Body of pancreas (tissue), 4 donors: ENCODE measurements at regions not wholly inside any gene's neighbourhood (a gene's known extent, or its start where the extent isn't known, plus 50 kb on each side); places are given as distances from the start of the nearest gene placed in this dataset.
"Not testable (repeated sequence)": the region's sequence is repeated elsewhere in the genome, so short reads cannot be mapped to it uniquely, and the experiment has no call there.

ENCODE experiments used
- POLR2A ChIP-seq, 3 donors: fragments of 450-650 bp; IDR thresholded peaks; one replicate each; pipeline ENCODE4 v1.6.1; 2016; ENCODE audit warnings: antibody characterized with exemption in 3 of 3, mild to moderate bottlenecking in 2 of 3
- TF ChIP-seq, protein P1 (sequence below), 7 experiments: fragments of 450-650 bp in 4 of 7; fragments of 200-600 bp in 3 of 7; sonication (generic) in 3 of 7; IDR thresholded peaks; one replicate each; pipeline ENCODE4 v1.5.1; 2016 to 2019; ENCODE audit warnings: antibody characterized with exemption in 7 of 7

DNA sequence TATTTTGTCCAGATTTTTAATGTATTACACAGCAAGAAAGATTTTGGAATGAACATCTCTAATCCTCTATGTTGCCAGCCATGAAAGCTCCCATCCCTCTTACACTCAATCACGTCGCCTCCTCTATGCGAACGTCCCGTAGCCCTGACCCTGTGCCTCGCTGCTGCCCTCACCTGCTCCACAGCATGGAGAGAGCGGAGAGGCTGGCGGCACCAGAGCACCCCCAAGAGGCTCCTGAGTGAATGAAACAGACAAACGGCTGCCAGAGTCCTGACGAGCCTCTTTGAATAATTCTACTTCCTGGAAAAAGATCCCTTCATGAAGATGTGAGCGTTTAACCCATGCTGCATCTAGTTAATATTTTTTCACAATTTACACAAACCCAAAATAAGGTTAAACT lies 111.1 kb downstream of the GOLGA6L6 start:
- TF ChIP-seq, protein P1, sequence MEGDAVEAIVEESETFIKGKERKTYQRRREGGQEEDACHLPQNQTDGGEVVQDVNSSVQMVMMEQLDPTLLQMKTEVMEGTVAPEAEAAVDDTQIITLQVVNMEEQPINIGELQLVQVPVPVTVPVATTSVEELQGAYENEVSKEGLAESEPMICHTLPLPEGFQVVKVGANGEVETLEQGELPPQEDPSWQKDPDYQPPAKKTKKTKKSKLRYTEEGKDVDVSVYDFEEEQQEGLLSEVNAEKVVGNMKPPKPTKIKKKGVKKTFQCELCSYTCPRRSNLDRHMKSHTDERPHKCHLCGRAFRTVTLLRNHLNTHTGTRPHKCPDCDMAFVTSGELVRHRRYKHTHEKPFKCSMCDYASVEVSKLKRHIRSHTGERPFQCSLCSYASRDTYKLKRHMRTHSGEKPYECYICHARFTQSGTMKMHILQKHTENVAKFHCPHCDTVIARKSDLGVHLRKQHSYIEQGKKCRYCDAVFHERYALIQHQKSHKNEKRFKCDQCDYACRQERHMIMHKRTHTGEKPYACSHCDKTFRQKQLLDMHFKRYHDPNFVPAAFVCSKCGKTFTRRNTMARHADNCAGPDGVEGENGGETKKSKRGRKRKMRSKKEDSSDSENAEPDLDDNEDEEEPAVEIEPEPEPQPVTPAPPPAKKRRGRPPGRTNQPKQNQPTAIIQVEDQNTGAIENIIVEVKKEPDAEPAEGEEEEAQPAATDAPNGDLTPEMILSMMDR (IDR thresholded peaks at IDR 0.05) = not testable (repeated sequence)
- TF ChIP-seq POLR2A (IDR thresholded peaks at IDR 0.05) = not testable (repeated sequence)
